HEK293T (cell line): ENCODE measurements at regions not wholly inside any gene's neighbourhood (a gene's known extent, or its start where the extent isn't known, plus 50 kb on each side); places are given as distances from the start of the nearest gene placed in this dataset.

Experiments used
- CTBP1 ChIP-seq: fragments of 450-650 bp; IDR thresholded peaks from 2 replicates; pipeline ENCODE4 v1.6.1; 2016; ENCODE audit warnings: borderline replicate concordance
- FOXK2 ChIP-seq: fragments of 450-650 bp; IDR thresholded peaks from 2 replicates; pipeline ENCODE4 v1.6.1; 2016; ENCODE audit warnings: mild to moderate bottlenecking
- L3MBTL2 ChIP-seq: fragments of 450-650 bp; conservative IDR thresholded peaks from 2 replicates; pipeline ENCODE4 v1.6.1; 2016; ENCODE audit warnings: mild to moderate bottlenecking
- SP1 ChIP-seq: fragments of 450-650 bp; IDR thresholded peaks from 2 replicates; pipeline ENCODE4 v1.6.1; 2017

GRCh38 chr13:111506125-111506524, 185.7 kb downstream of the TEX29 start:
- no peak for TF ChIP-seq CTBP1
- no peak for TF ChIP-seq FOXK2
- TF ChIP-seq SP1, result no peak
- TF ChIP-seq L3MBTL2, result no peak
